A549 (cell line): ENCODE measurements at regions not wholly inside any gene's neighbourhood (a gene's known extent, or its start where the extent isn't known, plus 50 kb on each side); places are given as distances from the start of the nearest gene placed in this dataset.

Experiments
- BCL3 ChIP-seq: fragments of >200 bp; sonication (Bioruptor Twin); formaldehyde crosslinking; IDR thresholded peaks from 3 replicates; pipeline ENCODE4 v1.6.1; 2016
- CEBPB ChIP-seq, 2 experiments: fragments of >200 bp in 1 of 2; sonication (Bioruptor Twin) in 1 of 2; formaldehyde crosslinking in 1 of 2; IDR thresholded peaks; 2 replicates each; pipeline ENCODE4 v1.6.1; 2012 to 2016
- CTCF ChIP-seq: fragments of >200 bp; sonication (Bioruptor Twin); formaldehyde crosslinking; IDR thresholded peaks from 3 replicates; pipeline ENCODE4 v1.5.1; 2016
- FOSB ChIP-seq: fragments of 250-450 bp; sonication (Bioruptor Pico); IDR thresholded peaks from 2 replicates; pipeline ENCODE4 v1.5.0; 2020; ENCODE audit warnings: mild to moderate bottlenecking, moderate library complexity
- GATA3 ChIP-seq: IDR thresholded peaks from 2 replicates; pipeline ENCODE4 v1.6.1; 2012; ENCODE audit warnings: borderline replicate concordance
- MAX ChIP-seq: IDR thresholded peaks from 2 replicates; pipeline ENCODE4 v1.6.1; 2012
- MAZ ChIP-seq: fragments of 150-350 bp; IDR thresholded peaks from 2 replicates; pipeline ENCODE4 v1.6.1; 2014; ENCODE audit warnings: antibody characterized with exemption, low read depth, low read length, borderline replicate concordance
- POLR2A ChIP-seq: IDR thresholded peaks from 2 replicates; pipeline ENCODE4 v1.6.1; 2012; ENCODE audit warnings: mild to moderate bottlenecking, low read length
- REST ChIP-seq: fragments of 200-600 bp; sonication (generic); IDR thresholded peaks from 2 replicates; pipeline ENCODE4 v1.6.1; 2016; ENCODE audit warnings: antibody characterized with exemption, mild to moderate bottlenecking, moderate library complexity
- RFX5 ChIP-seq: fragments of 450-650 bp; IDR thresholded peaks from 2 replicates; pipeline ENCODE4 v1.7.1; 2014; ENCODE audit warnings: antibody characterized with exemption, mild to moderate bottlenecking, moderate library complexity
- RNF2 ChIP-seq: fragments of 200-600 bp; sonication (generic); IDR thresholded peaks from 2 replicates; pipeline ENCODE4 v1.6.1; 2016; ENCODE audit warnings: low read depth, mild to moderate bottlenecking, antibody characterized with exemption, moderate library complexity, borderline replicate concordance
- TP53 ChIP-seq: fragments of 250-450 bp; sonication (Bioruptor Pico); IDR thresholded peaks from 2 replicates; pipeline ENCODE4 v1.5.0; 2021; ENCODE audit warnings: mild to moderate bottlenecking, moderate library complexity
- USF2 ChIP-seq: fragments of 450-650 bp; IDR thresholded peaks from 2 replicates; pipeline ENCODE4 v1.6.1; 2014; ENCODE audit warnings: antibody characterized with exemption

- TF ChIP-seq CTCF (no peak), RFX5 (no peak), FOSB (CRISPR knock-in tag) (no peak), USF2 (no peak), RNF2 (no peak), MAZ (no peak), MAX (no peak), GATA3 (no peak), REST (no peak), CEBPB (IDR thresholded peaks at IDR 0.05) (no peak), TP53 (no peak), BCL3 (no peak), POLR2A (no peak)
These were observed 136.6 kb upstream of the FHIT start for GRCh38 chr3:61387817-61388216.
